Endodermal cell (in vitro differentiated cells): ENCODE measurements at regions not wholly inside any gene's neighbourhood (a gene's known extent, or its start where the extent isn't known, plus 50 kb on each side); places are given as distances from the start of the nearest gene placed in this dataset.

Experiments
- DNase-seq: peaks from one replicate; pipeline ENCODE4 v3.0.0-alpha.2; 2017
- H3K27ac ChIP-seq: 2 replicates; pipeline ENCODE4 v1.5.1; 2013; ENCODE audit warnings: mild to moderate bottlenecking, low read depth, low read length, moderate library complexity
- H3K27me3 ChIP-seq: 2 replicates; pipeline ENCODE4 v1.6.1; 2013; ENCODE audit warnings: mild to moderate bottlenecking, low read length, moderate library complexity; ENCODE audit not compliant: insufficient read depth, control insufficient read depth, poor library complexity, severe bottlenecking
- H3K36me3 ChIP-seq: 2 replicates; pipeline ENCODE4 v1.7.0; 2013; ENCODE audit warnings: mild to moderate bottlenecking, low read length, moderate library complexity; ENCODE audit not compliant: control insufficient read depth, insufficient read depth
- H3K4me1 ChIP-seq: one replicate; pipeline ENCODE4 v1.7.0; 2013; ENCODE audit warnings: low read length; ENCODE audit not compliant: control insufficient read depth, insufficient read depth
- H3K4me3 ChIP-seq: 2 replicates; pipeline ENCODE4 v1.5.1; 2013; ENCODE audit warnings: mild to moderate bottlenecking, low read length, moderate library complexity
- H3K9ac ChIP-seq: 2 replicates; pipeline ENCODE4 v1.6.1; 2013; ENCODE audit warnings: mild to moderate bottlenecking, low read length, moderate library complexity; ENCODE audit not compliant: poor library complexity, severe bottlenecking; ENCODE audit errors: extremely low read depth
- H3K9me3 ChIP-seq: 2 replicates; pipeline ENCODE4 v1.6.1; 2013; ENCODE audit warnings: mild to moderate bottlenecking, low read length, moderate library complexity; ENCODE audit not compliant: control insufficient read depth
- H3K27ac Mint-ChIP-seq: 2 replicates; pipeline ENCODE4 v1.8.0; 2020; ENCODE audit warnings: mixed read lengths
- H3K27me3 Mint-ChIP-seq: 2 replicates; pipeline ENCODE4 v1.8.0; 2021; ENCODE audit warnings: mild to moderate bottlenecking, mixed read lengths; ENCODE audit not compliant: insufficient read depth
- H3K36me3 Mint-ChIP-seq: 2 replicates; pipeline ENCODE4 v1.8.0; 2020; ENCODE audit warnings: low read depth, mixed read lengths
- H3K4me1 Mint-ChIP-seq: 2 replicates; pipeline ENCODE4 v1.8.0; 2020; ENCODE audit warnings: mixed read lengths
- H3K4me3 Mint-ChIP-seq: 2 replicates; pipeline ENCODE4 v1.8.0; 2020; ENCODE audit warnings: mild to moderate bottlenecking, moderate library complexity, mixed read lengths
- H3K9me3 Mint-ChIP-seq: 2 replicates; pipeline ENCODE4 v1.8.0; 2020; ENCODE audit warnings: mild to moderate bottlenecking, mixed read lengths
- WGBS, 2 experiments: methylation state at CpG; one replicate each; pipeline versions ENCODE4 v1.1.5 to v1.1.7; 2013; ENCODE audit warnings: missing lambda C conversion rate in 2 of 2, mixed read lengths in 1 of 2; ENCODE audit not compliant: insufficient coverage in 1 of 2, insufficient read length in 1 of 2; 5-methylcytosine and 5-hydroxymethylcytosine counted together
- TF ChIP-seq, protein P1 (sequence below): fragments of 200-600 bp; sonication (generic); conservative IDR thresholded peaks from 2 replicates; pipeline ENCODE4 v1.5.0; 2021; ENCODE audit warnings: antibody characterized with exemption, mild to moderate bottlenecking

DNA sequence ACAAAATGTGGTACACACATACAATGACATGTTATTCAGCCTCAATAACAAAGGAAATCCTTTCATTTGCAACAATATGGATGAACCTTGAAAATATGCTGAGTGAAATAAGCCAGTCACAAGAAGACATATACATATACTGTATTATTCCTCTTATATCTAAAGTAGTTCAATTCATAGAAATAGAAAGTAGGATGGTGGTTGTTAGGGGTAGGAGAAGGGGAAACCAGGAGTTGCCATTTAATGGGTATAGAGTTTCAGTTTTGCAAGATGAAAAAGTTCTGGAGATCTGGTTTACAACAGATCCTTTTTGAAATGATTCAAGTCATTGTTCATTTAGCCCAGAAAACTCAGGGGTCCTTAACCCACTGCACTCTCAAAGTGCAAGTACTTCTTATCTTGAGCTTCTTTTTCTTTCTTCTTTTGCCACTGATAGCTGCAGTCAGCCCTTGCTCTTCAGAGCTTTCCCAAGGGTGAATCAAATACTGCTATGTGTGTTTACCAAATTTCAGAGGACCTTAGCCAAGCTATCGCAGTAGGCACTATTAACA, 208.0 kb upstream of the EOMES start:
- Histone ChIP-seq H3K36me3 (no peaks in the 10 kb centered on the region), H3K27ac (no peak overlapping the region)

DNA sequence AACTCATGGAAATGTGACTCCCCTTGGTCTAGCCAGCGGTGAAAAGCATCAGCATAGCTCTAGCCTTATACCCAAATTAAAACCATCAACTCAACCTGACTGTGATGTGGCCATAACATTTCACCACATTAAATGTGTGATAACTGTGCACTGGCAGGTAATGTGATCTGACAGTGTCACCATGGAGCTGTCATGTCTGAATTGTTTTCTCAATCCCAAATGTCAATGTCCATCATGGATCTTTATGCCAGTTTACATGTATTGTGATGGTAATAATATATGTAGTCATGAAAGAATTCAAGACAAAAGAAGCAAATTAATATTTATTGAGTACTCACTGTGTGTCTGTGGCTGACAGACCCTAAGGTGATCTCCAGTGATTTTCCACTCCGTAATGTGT, 213.4 kb upstream of the EOMES start:
- no peaks in the 10 kb centered on the region for H3K36me3 Mint-ChIP-seq
- H3K4me3 ChIP-seq = no peak overlapping the region
- H3K27ac ChIP-seq = no peak overlapping the region
- H3K27ac Mint-ChIP-seq = no peak overlapping the region
- H3K9ac ChIP-seq = no peak overlapping the region
- DNase-seq = no peak
- TF ChIP-seq, protein P1, sequence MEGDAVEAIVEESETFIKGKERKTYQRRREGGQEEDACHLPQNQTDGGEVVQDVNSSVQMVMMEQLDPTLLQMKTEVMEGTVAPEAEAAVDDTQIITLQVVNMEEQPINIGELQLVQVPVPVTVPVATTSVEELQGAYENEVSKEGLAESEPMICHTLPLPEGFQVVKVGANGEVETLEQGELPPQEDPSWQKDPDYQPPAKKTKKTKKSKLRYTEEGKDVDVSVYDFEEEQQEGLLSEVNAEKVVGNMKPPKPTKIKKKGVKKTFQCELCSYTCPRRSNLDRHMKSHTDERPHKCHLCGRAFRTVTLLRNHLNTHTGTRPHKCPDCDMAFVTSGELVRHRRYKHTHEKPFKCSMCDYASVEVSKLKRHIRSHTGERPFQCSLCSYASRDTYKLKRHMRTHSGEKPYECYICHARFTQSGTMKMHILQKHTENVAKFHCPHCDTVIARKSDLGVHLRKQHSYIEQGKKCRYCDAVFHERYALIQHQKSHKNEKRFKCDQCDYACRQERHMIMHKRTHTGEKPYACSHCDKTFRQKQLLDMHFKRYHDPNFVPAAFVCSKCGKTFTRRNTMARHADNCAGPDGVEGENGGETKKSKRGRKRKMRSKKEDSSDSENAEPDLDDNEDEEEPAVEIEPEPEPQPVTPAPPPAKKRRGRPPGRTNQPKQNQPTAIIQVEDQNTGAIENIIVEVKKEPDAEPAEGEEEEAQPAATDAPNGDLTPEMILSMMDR = no peak
- 97% methylated on average over 2 of the region's 2 CpGs; no CpG with 5 or more reads in 1 of the 2 experiments for WGBS, 2 experiments
- H3K9me3 Mint-ChIP-seq = no peaks in the 10 kb centered on the region
- H3K4me3 Mint-ChIP-seq = no peak overlapping the region
- H3K4me1 ChIP-seq = no peaks in the 10 kb centered on the region
- no peaks in the 10 kb centered on the region for H3K9me3 ChIP-seq
- H3K4me1 Mint-ChIP-seq = no peaks in the 10 kb centered on the region
- H3K27me3 ChIP-seq = no peaks in the 10 kb centered on the region
- H3K36me3 ChIP-seq = no peaks in the 10 kb centered on the region
- H3K27me3 Mint-ChIP-seq = no peaks in the 10 kb centered on the region

More for the DNA sequence above, 208.0 kb upstream of the EOMES start:
- Histone ChIP-seq H3K9ac (no peak overlapping the region), H3K27me3 (no peaks in the 10 kb centered on the region), H3K4me1 (no peaks in the 10 kb centered on the region), H3K9me3 (no peaks in the 10 kb centered on the region), H3K4me3 (no peak overlapping the region)
- no peaks in the 10 kb centered on the region for H3K27me3 Mint-ChIP-seq
- no peak overlapping the region for H3K4me3 Mint-ChIP-seq
- DNase-seq = no peak
- H3K4me1 Mint-ChIP-seq = no peaks in the 10 kb centered on the region
- no peaks in the 10 kb centered on the region for H3K9me3 Mint-ChIP-seq
- no peaks in the 10 kb centered on the region for H3K36me3 Mint-ChIP-seq
- TF ChIP-seq, protein P1 = no peak
- 92% methylated on average over 1 of the region's 1 CpG; no CpG with 5 or more reads in 1 of the 2 experiments for WGBS, 2 experiments
- H3K27ac Mint-ChIP-seq = no peak overlapping the region

DNA sequence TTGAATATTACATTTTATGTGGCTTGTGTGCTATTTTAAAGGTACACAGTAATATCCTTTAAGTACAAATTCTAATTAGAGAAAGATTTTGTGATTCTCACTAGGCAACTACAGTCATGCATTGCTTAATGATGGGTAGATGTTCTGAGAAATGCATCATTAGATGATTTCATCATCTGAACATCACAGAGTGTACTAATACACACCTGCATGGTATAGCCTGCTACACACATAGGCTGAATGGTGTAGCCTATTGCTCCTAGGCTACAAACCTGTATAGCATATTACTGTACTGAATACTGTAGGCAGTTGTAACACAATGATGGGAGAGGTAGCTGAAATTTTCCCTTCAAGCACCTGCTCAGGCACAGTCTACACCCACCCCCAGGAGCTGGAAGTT, 217.4 kb upstream of the EOMES start:
- no peak overlapping the region for H3K4me3 ChIP-seq
- no peaks in the 10 kb centered on the region for H3K9me3 ChIP-seq
- TF ChIP-seq, protein P1 = no peak
- peak overlapping the region; percentile 66 for H3K27ac ChIP-seq
- H3K4me1 Mint-ChIP-seq = no peaks in the 10 kb centered on the region
- no peak overlapping the region for H3K9ac ChIP-seq
- no peaks in the 10 kb centered on the region for H3K4me1 ChIP-seq
- H3K27me3 Mint-ChIP-seq = no peaks in the 10 kb centered on the region
- no peak for DNase-seq
- H3K27ac Mint-ChIP-seq = no peak overlapping the region
- H3K9me3 Mint-ChIP-seq = no peaks in the 10 kb centered on the region
- no peaks in the 10 kb centered on the region for H3K36me3 Mint-ChIP-seq
- H3K27me3 ChIP-seq = no peaks in the 10 kb centered on the region
- H3K4me3 Mint-ChIP-seq = no peak overlapping the region
- H3K36me3 ChIP-seq = no peaks in the 10 kb centered on the region
